Peyer's patch (tissue), 4 donors: ENCODE measurements at regions not wholly inside any gene's neighbourhood (a gene's known extent, or its start where the extent isn't known, plus 50 kb on each side); places are given as distances from the start of the nearest gene placed in this dataset.

Experiments used
- POLR2A ChIP-seq, 2 donors: fragments of 450-650 bp; IDR thresholded peaks; one replicate each; pipeline ENCODE4 v1.5.1; 2017; ENCODE audit warnings: antibody characterized with exemption in 2 of 2, mild to moderate bottlenecking in 2 of 2, moderate library complexity in 2 of 2
- TF ChIP-seq, protein P1 (sequence below), 6 experiments: fragments of 450-650 bp in 4 of 6; fragments of 200-600 bp in 2 of 6; sonication (generic) in 1 of 6; IDR thresholded peaks; one replicate each; pipeline ENCODE4 v1.5.1; 2017 to 2019; ENCODE audit warnings: antibody characterized with exemption in 6 of 6, mild to moderate bottlenecking in 3 of 6, moderate library complexity in 1 of 6

DNA sequence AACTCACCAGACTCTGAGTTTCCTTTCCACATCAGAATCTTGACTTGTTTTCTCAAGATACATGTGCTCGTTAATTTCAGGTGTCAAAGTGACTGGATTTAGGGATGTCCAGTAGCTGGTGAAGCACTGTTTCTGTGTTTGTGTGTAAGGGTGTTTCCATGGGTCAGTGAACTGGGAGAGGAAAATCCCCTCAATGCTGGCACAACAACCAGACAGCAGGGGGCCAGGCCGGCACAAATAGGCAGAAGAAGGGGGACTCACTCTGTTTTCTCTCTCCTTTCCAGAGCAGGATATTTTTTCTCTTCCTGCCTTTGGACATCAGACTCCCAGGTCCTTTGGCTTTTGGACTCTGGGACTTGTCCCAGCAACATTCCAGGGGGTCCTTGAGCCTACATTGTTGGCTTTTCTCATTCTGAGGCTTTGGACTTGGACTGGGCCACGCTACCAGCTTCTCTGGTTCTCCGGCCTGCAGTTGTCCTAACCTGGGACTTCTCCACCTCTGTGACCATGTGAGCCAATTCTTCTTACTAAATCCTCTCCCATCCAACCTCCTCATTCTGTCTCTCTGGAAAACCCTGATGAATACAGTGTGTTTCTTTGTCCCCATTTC lies 144.0 kb downstream of the CAAP1 start:
- TF ChIP-seq, protein P1, sequence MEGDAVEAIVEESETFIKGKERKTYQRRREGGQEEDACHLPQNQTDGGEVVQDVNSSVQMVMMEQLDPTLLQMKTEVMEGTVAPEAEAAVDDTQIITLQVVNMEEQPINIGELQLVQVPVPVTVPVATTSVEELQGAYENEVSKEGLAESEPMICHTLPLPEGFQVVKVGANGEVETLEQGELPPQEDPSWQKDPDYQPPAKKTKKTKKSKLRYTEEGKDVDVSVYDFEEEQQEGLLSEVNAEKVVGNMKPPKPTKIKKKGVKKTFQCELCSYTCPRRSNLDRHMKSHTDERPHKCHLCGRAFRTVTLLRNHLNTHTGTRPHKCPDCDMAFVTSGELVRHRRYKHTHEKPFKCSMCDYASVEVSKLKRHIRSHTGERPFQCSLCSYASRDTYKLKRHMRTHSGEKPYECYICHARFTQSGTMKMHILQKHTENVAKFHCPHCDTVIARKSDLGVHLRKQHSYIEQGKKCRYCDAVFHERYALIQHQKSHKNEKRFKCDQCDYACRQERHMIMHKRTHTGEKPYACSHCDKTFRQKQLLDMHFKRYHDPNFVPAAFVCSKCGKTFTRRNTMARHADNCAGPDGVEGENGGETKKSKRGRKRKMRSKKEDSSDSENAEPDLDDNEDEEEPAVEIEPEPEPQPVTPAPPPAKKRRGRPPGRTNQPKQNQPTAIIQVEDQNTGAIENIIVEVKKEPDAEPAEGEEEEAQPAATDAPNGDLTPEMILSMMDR (IDR thresholded peaks at IDR 0.05), result no peak
- no peak for TF ChIP-seq POLR2A (IDR thresholded peaks at IDR 0.05)
